H1 (cell line): ENCODE measurements at regions not wholly inside any gene's neighbourhood (a gene's known extent, or its start where the extent isn't known, plus 50 kb on each side); places are given as distances from the start of the nearest gene placed in this dataset.

ENCODE experiments used
- GTF2F1 ChIP-seq: IDR thresholded peaks from 2 replicates; pipeline ENCODE4 v1.6.1; 2012; ENCODE audit warnings: low read depth, low read length, improper control_type of control experiment, borderline replicate concordance
- JUN ChIP-seq: IDR thresholded peaks from 2 replicates; pipeline ENCODE4 v1.6.1; 2011; ENCODE audit warnings: low read depth, mild to moderate bottlenecking, improper control_type of control experiment, low read length
- KDM4A ChIP-seq: IDR thresholded peaks from one replicate; pipeline ENCODE4 v1.7.1; 2012; ENCODE audit warnings: low read depth, mild to moderate bottlenecking, moderate library complexity, low read length, inconsistent platforms; ENCODE audit not compliant: severe bottlenecking
- SAP30 ChIP-seq: fragments of 300-600 bp; sonication (generic); IDR thresholded peaks from 2 replicates; pipeline ENCODE4 v1.7.1; 2012; ENCODE audit warnings: low read length, moderate library complexity, mild to moderate bottlenecking, inconsistent platforms; ENCODE audit not compliant: insufficient read depth, insufficient replicate concordance
- SP1 ChIP-seq: IDR thresholded peaks from 2 replicates; pipeline ENCODE4 v1.6.1; 2011; ENCODE audit warnings: low read depth, low read length
- TBP ChIP-seq: IDR thresholded peaks from 2 replicates; pipeline ENCODE4 v1.6.1; 2011; ENCODE audit warnings: low read depth, low read length, improper control_type of control experiment

GRCh38 chr2:43168016-43168369, 58.4 kb downstream of the ZFP36L2 start (continued):
- TF ChIP-seq TBP (no peak), SP1 (no peak), KDM4A (no peak), GTF2F1 (no peak), SAP30 (no peak), JUN (no peak)
